ENCODE measurements at regions not wholly inside any gene's neighbourhood (a gene's known extent, or its start where the extent isn't known, plus 50 kb on each side); places are given as distances from the start of the nearest gene placed in this dataset.

- no peaks in the 10 kb centered on the region for H3K36me3 ChIP-seq (ENCODE audit: control insufficient read depth in 3 of 3, insufficient read depth in 3 of 3, low read length in 3 of 3)
These were observed 535.5 kb downstream of the XIRP2 start for GRCh38 chr2:167423731-167424130.

GRCh38 chr2:167420211-167420610 is 531.9 kb downstream of the XIRP2 start:
- Histone ChIP-seq H3K9ac (ENCODE audit: low read depth in 1 of 3, low read length in 3 of 3) (no peak overlapping the region), H3K36me3 (ENCODE audit: control insufficient read depth in 3 of 3, insufficient read depth in 3 of 3, low read length in 3 of 3) (no peaks in the 10 kb centered on the region), H3K4me1 (ENCODE audit: control insufficient read depth in 3 of 3, insufficient read depth in 3 of 3, low read length in 3 of 3) (no peaks in the 10 kb centered on the region), H3K4me3 (ENCODE audit: low read length in 3 of 3) (no peak overlapping the region), H3K27ac (ENCODE audit: low read depth, low read length) (no peak overlapping the region), H3K27me3 (ENCODE audit: control insufficient read depth in 3 of 3, insufficient read depth in 3 of 3, low read length in 3 of 3) (no peaks in the 10 kb centered on the region), H3K9me3 (ENCODE audit: control insufficient read depth in 3 of 3, low read length in 3 of 3) (no peaks in the 10 kb centered on the region)

More at GRCh38 chr2:167423731-167424130, 535.5 kb downstream of the XIRP2 start:
- Histone ChIP-seq H3K9me3 (ENCODE audit: control insufficient read depth in 3 of 3, low read length in 3 of 3) (no peaks in the 10 kb centered on the region), H3K4me1 (ENCODE audit: control insufficient read depth in 3 of 3, insufficient read depth in 3 of 3, low read length in 3 of 3) (no peaks in the 10 kb centered on the region), H3K27me3 (ENCODE audit: control insufficient read depth in 3 of 3, insufficient read depth in 3 of 3, low read length in 3 of 3) (no peaks in the 10 kb centered on the region), H3K9ac (ENCODE audit: low read depth in 1 of 3, low read length in 3 of 3) (no peak overlapping the region), H3K27ac (ENCODE audit: low read depth, low read length) (no peak overlapping the region), H3K4me3 (ENCODE audit: low read length in 3 of 3) (no peak overlapping the region)

GRCh38 chr2:167415068-167415467 is 526.8 kb downstream of the XIRP2 start:
- Histone ChIP-seq H3K4me3 (ENCODE audit: low read length in 3 of 3) (no peak overlapping the region), H3K27ac (ENCODE audit: low read depth, low read length) (no peak overlapping the region), H3K9me3 (ENCODE audit: control insufficient read depth in 3 of 3, low read length in 3 of 3) (no peaks in the 10 kb centered on the region), H3K4me1 (ENCODE audit: control insufficient read depth in 3 of 3, insufficient read depth in 3 of 3, low read length in 3 of 3) (no peaks in the 10 kb centered on the region), H3K27me3 (ENCODE audit: control insufficient read depth in 3 of 3, insufficient read depth in 3 of 3, low read length in 3 of 3) (no peaks in the 10 kb centered on the region), H3K9ac (ENCODE audit: low read depth in 1 of 3, low read length in 3 of 3) (no peak overlapping the region), H3K36me3 (ENCODE audit: control insufficient read depth in 3 of 3, insufficient read depth in 3 of 3, low read length in 3 of 3) (no peaks in the 10 kb centered on the region)

DNA sequence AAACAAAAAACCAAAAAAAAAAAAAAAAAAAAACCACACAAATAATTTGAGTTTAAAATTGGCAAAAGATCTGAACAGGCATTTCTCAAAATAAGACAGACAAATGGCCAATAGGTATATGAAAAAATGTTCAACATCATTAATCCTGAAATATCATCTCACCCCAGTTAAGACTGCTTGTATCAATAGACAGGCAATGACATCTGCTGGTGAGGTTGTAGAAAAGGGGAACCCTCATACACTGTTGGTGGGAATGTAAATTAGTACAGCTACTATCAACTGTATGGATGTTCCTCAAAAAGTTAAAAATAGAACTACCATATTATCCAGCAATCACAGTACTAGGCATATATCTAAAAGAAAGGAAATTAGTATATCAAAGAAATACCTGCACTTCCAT is 523.1 kb downstream of the XIRP2 start:
- Histone ChIP-seq H3K27ac (ENCODE audit: low read depth, low read length) (no peak overlapping the region), H3K4me3 (ENCODE audit: low read length in 3 of 3) (no peak overlapping the region), H3K27me3 (ENCODE audit: control insufficient read depth in 3 of 3, insufficient read depth in 3 of 3, low read length in 3 of 3) (no peaks in the 10 kb centered on the region), H3K9ac (ENCODE audit: low read depth in 1 of 3, low read length in 3 of 3) (no peak overlapping the region), H3K9me3 (ENCODE audit: control insufficient read depth in 3 of 3, low read length in 3 of 3) (no peaks in the 10 kb centered on the region), H3K4me1 (ENCODE audit: control insufficient read depth in 3 of 3, insufficient read depth in 3 of 3, low read length in 3 of 3) (no peaks in the 10 kb centered on the region), H3K36me3 (ENCODE audit: control insufficient read depth in 3 of 3, insufficient read depth in 3 of 3, low read length in 3 of 3) (no peaks in the 10 kb centered on the region)

DNA sequence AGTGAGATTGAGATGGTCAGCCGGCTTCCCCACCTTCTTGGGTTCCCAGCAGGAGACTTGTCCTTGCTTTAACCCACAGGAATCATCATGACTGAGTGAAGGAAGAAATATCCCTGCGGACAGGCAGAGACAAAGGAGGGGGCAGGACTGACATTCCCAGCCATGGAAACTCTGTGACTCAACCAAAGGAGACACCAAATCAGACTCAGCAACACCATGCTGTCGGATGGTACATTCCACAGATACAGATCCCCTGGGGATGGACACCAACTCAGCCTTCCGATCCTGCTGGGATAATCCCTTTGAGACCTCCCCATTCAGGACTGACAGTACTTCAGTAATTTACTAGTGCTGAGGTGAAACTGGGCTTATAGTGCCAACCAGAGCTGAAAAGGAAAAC is 518.3 kb downstream of the XIRP2 start:
- Histone ChIP-seq H3K27ac (ENCODE audit: low read depth, low read length) (no peak overlapping the region), H3K36me3 (ENCODE audit: control insufficient read depth in 3 of 3, insufficient read depth in 3 of 3, low read length in 3 of 3) (no peaks in the 10 kb centered on the region), H3K9me3 (ENCODE audit: control insufficient read depth in 3 of 3, low read length in 3 of 3) (no peaks in the 10 kb centered on the region), H3K9ac (ENCODE audit: low read depth in 1 of 3, low read length in 3 of 3) (no peak overlapping the region), H3K4me3 (ENCODE audit: low read length in 3 of 3) (no peak overlapping the region), H3K27me3 (ENCODE audit: control insufficient read depth in 3 of 3, insufficient read depth in 3 of 3, low read length in 3 of 3) (no peaks in the 10 kb centered on the region), H3K4me1 (ENCODE audit: control insufficient read depth in 3 of 3, insufficient read depth in 3 of 3, low read length in 3 of 3) (no peaks in the 10 kb centered on the region)

- Histone ChIP-seq H3K27me3 (ENCODE audit: control insufficient read depth in 3 of 3, insufficient read depth in 3 of 3, low read length in 3 of 3) (no peaks in the 10 kb centered on the region), H3K9me3 (ENCODE audit: control insufficient read depth in 3 of 3, low read length in 3 of 3) (no peaks in the 10 kb centered on the region), H3K27ac (ENCODE audit: low read depth, low read length) (no peak overlapping the region), H3K4me3 (ENCODE audit: low read length in 3 of 3) (no peak overlapping the region), H3K9ac (ENCODE audit: low read depth in 1 of 3, low read length in 3 of 3) (no peak overlapping the region), H3K4me1 (ENCODE audit: control insufficient read depth in 3 of 3, insufficient read depth in 3 of 3, low read length in 3 of 3) (no peaks in the 10 kb centered on the region), H3K36me3 (ENCODE audit: control insufficient read depth in 3 of 3, insufficient read depth in 3 of 3, low read length in 3 of 3) (no peaks in the 10 kb centered on the region)
These were observed 516.5 kb downstream of the XIRP2 start for GRCh38 chr2:167404627-167405284.

DNA sequence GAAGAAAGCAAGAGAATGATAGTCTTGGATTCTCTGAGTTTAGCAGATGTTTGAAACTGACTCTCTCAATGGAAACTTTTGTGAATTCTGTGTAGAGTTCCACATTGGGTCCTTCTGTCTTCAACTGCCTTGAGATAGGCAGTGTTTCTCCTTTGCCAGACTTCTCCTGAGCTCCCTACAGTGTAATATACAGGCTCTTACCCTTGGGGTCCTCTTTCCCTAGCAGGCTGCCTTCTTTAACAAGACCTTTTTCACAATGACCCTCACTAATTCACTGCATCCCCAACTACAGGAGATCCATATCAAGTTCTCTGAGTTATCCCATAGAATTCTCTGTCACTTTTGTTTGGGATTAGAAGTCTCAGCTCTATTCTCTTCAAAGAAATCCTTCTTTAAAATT is 513.0 kb downstream of the XIRP2 start:
- Histone ChIP-seq H3K4me1 (ENCODE audit: control insufficient read depth in 3 of 3, insufficient read depth in 3 of 3, low read length in 3 of 3) (peaks cover 0 to 4% (median 3%) of the 10 kb centered on the region in 3 donors), H3K27me3 (ENCODE audit: control insufficient read depth in 3 of 3, insufficient read depth in 3 of 3, low read length in 3 of 3) (no peaks in the 10 kb centered on the region), H3K9ac (ENCODE audit: low read depth in 1 of 3, low read length in 3 of 3) (no peak overlapping the region), H3K4me3 (ENCODE audit: low read length in 3 of 3) (no peak overlapping the region), H3K9me3 (ENCODE audit: control insufficient read depth in 3 of 3, low read length in 3 of 3) (no peaks in the 10 kb centered on the region), H3K36me3 (ENCODE audit: control insufficient read depth in 3 of 3, insufficient read depth in 3 of 3, low read length in 3 of 3) (no peaks in the 10 kb centered on the region), H3K27ac (ENCODE audit: low read depth, low read length) (no peak overlapping the region)

GRCh38 chr2:167400546-167400945 is 512.3 kb downstream of the XIRP2 start:
- H3K4me1 ChIP-seq (ENCODE audit: control insufficient read depth in 3 of 3, insufficient read depth in 3 of 3, low read length in 3 of 3): peaks cover 0 to 4% (median 3%) of the 10 kb centered on the region in 3 donors
- no peak overlapping the region for H3K27ac ChIP-seq (ENCODE audit: low read depth, low read length)
- no peaks in the 10 kb centered on the region for H3K27me3 ChIP-seq (ENCODE audit: control insufficient read depth in 3 of 3, insufficient read depth in 3 of 3, low read length in 3 of 3)
- H3K36me3 ChIP-seq (ENCODE audit: control insufficient read depth in 3 of 3, insufficient read depth in 3 of 3, low read length in 3 of 3): no peaks in the 10 kb centered on the region
- no peak overlapping the region for H3K4me3 ChIP-seq (ENCODE audit: low read length in 3 of 3)
- no peak overlapping the region for H3K9ac ChIP-seq (ENCODE audit: low read depth in 1 of 3, low read length in 3 of 3)
- H3K9me3 ChIP-seq (ENCODE audit: control insufficient read depth in 3 of 3, low read length in 3 of 3): no peaks in the 10 kb centered on the region

GRCh38 chr2:167398873-167399272 is 510.6 kb downstream of the XIRP2 start:
- Histone ChIP-seq H3K9me3 (ENCODE audit: control insufficient read depth in 3 of 3, low read length in 3 of 3) (no peaks in the 10 kb centered on the region), H3K4me1 (ENCODE audit: control insufficient read depth in 3 of 3, insufficient read depth in 3 of 3, low read length in 3 of 3) (peaks cover 0 to 4% (median 3%) of the 10 kb centered on the region in 3 donors), H3K4me3 (ENCODE audit: low read length in 3 of 3) (no peak overlapping the region), H3K36me3 (ENCODE audit: control insufficient read depth in 3 of 3, insufficient read depth in 3 of 3, low read length in 3 of 3) (no peaks in the 10 kb centered on the region), H3K27me3 (ENCODE audit: control insufficient read depth in 3 of 3, insufficient read depth in 3 of 3, low read length in 3 of 3) (no peaks in the 10 kb centered on the region), H3K27ac (ENCODE audit: low read depth, low read length) (no peak overlapping the region), H3K9ac (ENCODE audit: low read depth in 1 of 3, low read length in 3 of 3) (no peak overlapping the region)

- no peaks in the 10 kb centered on the region for H3K9me3 ChIP-seq (ENCODE audit: control insufficient read depth in 3 of 3, low read length in 3 of 3)
- no peaks in the 10 kb centered on the region for H3K36me3 ChIP-seq (ENCODE audit: control insufficient read depth in 3 of 3, insufficient read depth in 3 of 3, low read length in 3 of 3)
- no peak overlapping the region for H3K9ac ChIP-seq (ENCODE audit: low read depth in 1 of 3, low read length in 3 of 3)
- H3K4me3 ChIP-seq (ENCODE audit: low read length in 3 of 3): no peak overlapping the region
- no peak overlapping the region for H3K27ac ChIP-seq (ENCODE audit: low read depth, low read length)
- H3K27me3 ChIP-seq (ENCODE audit: control insufficient read depth in 3 of 3, insufficient read depth in 3 of 3, low read length in 3 of 3): no peaks in the 10 kb centered on the region
- H3K4me1 ChIP-seq (ENCODE audit: control insufficient read depth in 3 of 3, insufficient read depth in 3 of 3, low read length in 3 of 3): no peaks in the 10 kb centered on the region
These were observed 500.6 kb downstream of the XIRP2 start for GRCh38 chr2:167388901-167389300.
